ENCODE measurements at regions not wholly inside any gene's neighbourhood (a gene's known extent, or its start where the extent isn't known, plus 50 kb on each side); places are given as distances from the start of the nearest gene placed in this dataset.

GRCh38 chr2:36178384-36178783, 177.2 kb upstream of the CRIM1 start:
- TF ChIP-seq CTCF (conservative IDR thresholded peaks at IDR 0.05; ENCODE audit: low read depth, low read length): no peak
- H3K4me3 ChIP-seq (ENCODE audit: low read depth, low read length): no peak overlapping the region
- DNase-seq (ENCODE audit: low read depth): no peak

DNA sequence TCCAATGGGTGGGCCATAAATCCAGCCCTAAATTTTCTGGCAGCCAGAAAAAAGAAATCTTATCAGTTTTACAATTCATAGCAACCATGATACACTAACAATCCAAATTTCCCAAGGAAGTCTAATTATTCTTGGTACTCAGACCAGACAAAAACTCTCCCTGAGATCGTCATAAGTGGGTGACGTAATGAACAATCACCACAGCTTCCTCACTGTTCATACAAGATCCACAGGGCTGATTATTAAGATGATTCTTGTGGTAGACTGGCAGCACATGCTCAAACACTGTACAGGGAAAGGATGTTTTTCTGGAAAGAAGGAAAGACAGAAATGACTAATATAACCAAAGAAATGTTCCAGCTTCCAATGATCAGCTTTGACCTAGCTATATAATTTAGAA, 178.3 kb upstream of the CRIM1 start:
- no peak for DNase-seq (ENCODE audit: low read depth)

DNA sequence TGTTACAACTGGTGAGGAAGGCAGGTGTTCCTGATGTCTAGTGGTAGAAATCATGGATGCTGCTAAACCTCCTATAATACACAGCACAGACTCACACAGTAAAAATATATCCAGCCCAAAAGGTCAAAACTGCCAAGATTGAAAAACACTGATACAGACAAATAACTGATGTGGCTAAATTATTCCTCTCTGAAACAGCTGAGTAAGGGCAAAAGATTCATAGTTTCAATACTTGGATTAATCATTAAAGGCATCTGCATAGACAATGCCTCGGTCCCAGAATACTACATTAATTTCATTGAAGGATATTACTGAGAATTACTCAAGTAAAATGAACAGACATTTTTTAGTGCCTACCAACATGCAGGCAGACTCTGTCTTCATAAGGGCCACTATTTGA, 180.7 kb upstream of the CRIM1 start:
- H3K4me3 ChIP-seq (ENCODE audit: low read depth, low read length): no peak overlapping the region
- DNase-seq (ENCODE audit: low read depth): no peak
- TF ChIP-seq CTCF (conservative IDR thresholded peaks at IDR 0.05; ENCODE audit: low read depth, low read length): no peak

More for the DNA sequence above, 178.3 kb upstream of the CRIM1 start:
- no peak for TF ChIP-seq CTCF (conservative IDR thresholded peaks at IDR 0.05; ENCODE audit: low read depth, low read length)
- no peak overlapping the region for H3K4me3 ChIP-seq (ENCODE audit: low read depth, low read length)

DNA sequence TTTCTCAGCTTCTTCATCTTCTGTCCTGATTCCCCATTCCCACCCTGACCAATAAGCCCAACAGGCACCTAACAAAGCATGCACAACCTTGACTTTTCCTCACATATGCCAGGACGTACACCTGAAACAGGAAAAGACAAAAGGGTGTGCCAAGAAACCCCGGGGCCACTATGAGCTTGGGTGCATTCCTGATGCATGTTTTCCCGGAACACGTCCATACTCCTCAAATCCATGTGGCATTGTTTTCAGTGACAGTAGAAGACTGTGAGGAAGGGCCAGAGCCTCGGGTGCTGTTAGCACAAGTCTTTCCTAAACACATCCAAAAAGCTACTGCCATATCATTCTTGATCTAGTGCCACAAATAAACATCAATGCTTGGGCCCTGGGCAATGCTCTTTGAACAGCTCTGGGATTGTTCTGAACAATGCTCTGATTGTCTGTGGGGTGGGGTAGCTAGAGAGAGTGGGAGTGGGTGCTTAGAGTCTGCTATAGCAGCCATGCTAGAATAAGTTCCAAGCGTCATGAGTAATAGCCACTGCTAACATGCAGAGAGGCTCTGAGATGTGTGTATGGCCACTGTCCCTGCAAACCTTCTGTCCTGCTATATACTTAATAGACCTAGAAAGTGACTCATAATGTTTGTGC, 181.7 kb upstream of the CRIM1 start:
- no peak for DNase-seq (ENCODE audit: low read depth)
- no peak overlapping the region for H3K4me3 ChIP-seq (ENCODE audit: low read depth, low read length)
- no peak for TF ChIP-seq CTCF (conservative IDR thresholded peaks at IDR 0.05; ENCODE audit: low read depth, low read length)

DNA sequence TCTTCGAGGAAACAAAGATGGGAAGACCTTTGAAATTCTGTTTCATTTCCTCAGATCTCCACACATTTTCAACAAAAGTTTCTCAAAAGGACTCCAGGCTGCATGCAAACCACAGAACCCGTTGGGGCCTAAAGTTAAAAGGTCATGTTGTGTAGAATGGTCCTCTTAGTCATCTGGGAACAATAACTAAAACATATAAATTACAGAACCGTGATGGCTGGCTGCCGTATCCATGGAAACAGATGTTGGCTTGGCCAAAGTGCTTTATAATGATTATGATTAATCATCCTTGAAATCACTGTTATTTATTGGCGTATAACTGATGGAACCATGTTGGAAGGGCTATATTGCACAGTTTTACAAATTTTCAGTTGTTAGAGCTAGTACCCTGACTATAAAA, 182.8 kb upstream of the CRIM1 start:
- DNase-seq (ENCODE audit: low read depth): no peak
- TF ChIP-seq CTCF (conservative IDR thresholded peaks at IDR 0.05; ENCODE audit: low read depth, low read length): no peak

GRCh38 chr2:36170805-36171204, 184.8 kb upstream of the CRIM1 start:
- no peak overlapping the region for H3K4me3 ChIP-seq (ENCODE audit: low read depth, low read length)
- no peak for TF ChIP-seq CTCF (conservative IDR thresholded peaks at IDR 0.05; ENCODE audit: low read depth, low read length)

More for the DNA sequence above, 182.8 kb upstream of the CRIM1 start:
- no peak overlapping the region for H3K4me3 ChIP-seq (ENCODE audit: low read depth, low read length)

GRCh38 chr2:36169843-36170242, 185.7 kb upstream of the CRIM1 start:
- no peak overlapping the region for H3K4me3 ChIP-seq (ENCODE audit: low read depth, low read length)
- no peak for TF ChIP-seq CTCF (conservative IDR thresholded peaks at IDR 0.05; ENCODE audit: low read depth, low read length)
- DNase-seq (ENCODE audit: low read depth): no peak

More at GRCh38 chr2:36170805-36171204, 184.8 kb upstream of the CRIM1 start:
- DNase-seq (ENCODE audit: low read depth): no peak
